PFSK-1 (cell line): ENCODE measurements at regions not wholly inside any gene's neighbourhood (a gene's known extent, or its start where the extent isn't known, plus 50 kb on each side); places are given as distances from the start of the nearest gene placed in this dataset.

Experiments used
- POLR2AphosphoS5 ChIP-seq: IDR thresholded peaks from 2 replicates; pipeline ENCODE4 v1.6.1; 2012; ENCODE audit warnings: low read depth, mild to moderate bottlenecking, control low read depth, low read length, moderate library complexity
- REST ChIP-seq, 2 experiments: IDR thresholded peaks; 2 replicates each; pipeline versions ENCODE4 v1.6.1 to v1.8.0; 2011 to 2012; ENCODE audit warnings: low read depth in 2 of 2, low read length in 2 of 2, control low read depth in 1 of 2, inconsistent platforms in 1 of 2, mild to moderate bottlenecking in 1 of 2, moderate library complexity in 1 of 2; ENCODE audit not compliant: insufficient read depth in 1 of 2

GRCh38 chr15:38996111-38996631, 431.6 kb upstream of the RASGRP1 start:
- TF ChIP-seq POLR2AphosphoS5 (no peak), REST (IDR thresholded peaks at IDR 0.05; ENCODE audit: insufficient read depth in 1 of 2, low read depth in 2 of 2, low read length in 2 of 2) (no peak)
